ENCODE measurements at regions not wholly inside any gene's neighbourhood (a gene's known extent, or its start where the extent isn't known, plus 50 kb on each side); places are given as distances from the start of the nearest gene placed in this dataset.

- no peak for TF ChIP-seq CTCF (IDR thresholded peaks at IDR 0.05)
- no peak for TF ChIP-seq POLR2A (IDR thresholded peaks at IDR 0.05)
These were observed 189.4 kb upstream of the FGGY start for GRCh38 chr1:59107516-59107915.

All from ovary (tissue), 3 donors.